ENCODE measurements at regions not wholly inside any gene's neighbourhood (a gene's known extent, or its start where the extent isn't known, plus 50 kb on each side); places are given as distances from the start of the nearest gene placed in this dataset.
"Not testable (repeated sequence)": the region's sequence is repeated elsewhere in the genome, so short reads cannot be mapped to it uniquely, and the experiment has no call there.

GRCh38 chr6:113211170-113211569, 646.0 kb upstream of the MARCKS start:
- H3K4me3 Mint-ChIP-seq = no peak overlapping the region
- H3K36me3 Mint-ChIP-seq (ENCODE audit: low read depth) = no peaks in the 10 kb centered on the region
- no peak for DNase-seq
- no peak overlapping the region for H3K27ac Mint-ChIP-seq
- TF ChIP-seq, protein P1, sequence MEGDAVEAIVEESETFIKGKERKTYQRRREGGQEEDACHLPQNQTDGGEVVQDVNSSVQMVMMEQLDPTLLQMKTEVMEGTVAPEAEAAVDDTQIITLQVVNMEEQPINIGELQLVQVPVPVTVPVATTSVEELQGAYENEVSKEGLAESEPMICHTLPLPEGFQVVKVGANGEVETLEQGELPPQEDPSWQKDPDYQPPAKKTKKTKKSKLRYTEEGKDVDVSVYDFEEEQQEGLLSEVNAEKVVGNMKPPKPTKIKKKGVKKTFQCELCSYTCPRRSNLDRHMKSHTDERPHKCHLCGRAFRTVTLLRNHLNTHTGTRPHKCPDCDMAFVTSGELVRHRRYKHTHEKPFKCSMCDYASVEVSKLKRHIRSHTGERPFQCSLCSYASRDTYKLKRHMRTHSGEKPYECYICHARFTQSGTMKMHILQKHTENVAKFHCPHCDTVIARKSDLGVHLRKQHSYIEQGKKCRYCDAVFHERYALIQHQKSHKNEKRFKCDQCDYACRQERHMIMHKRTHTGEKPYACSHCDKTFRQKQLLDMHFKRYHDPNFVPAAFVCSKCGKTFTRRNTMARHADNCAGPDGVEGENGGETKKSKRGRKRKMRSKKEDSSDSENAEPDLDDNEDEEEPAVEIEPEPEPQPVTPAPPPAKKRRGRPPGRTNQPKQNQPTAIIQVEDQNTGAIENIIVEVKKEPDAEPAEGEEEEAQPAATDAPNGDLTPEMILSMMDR (IDR thresholded peaks at IDR 0.05) = no peak
- H3K4me1 Mint-ChIP-seq (ENCODE audit: low read depth) = peaks cover 9% of the 10 kb centered on the region
- H3K9me3 Mint-ChIP-seq = no peaks in the 10 kb centered on the region
- no peaks in the 10 kb centered on the region for H3K27me3 Mint-ChIP-seq (ENCODE audit: insufficient read depth)

GRCh38 chr6:113219783-113220182, 637.4 kb upstream of the MARCKS start:
- Mint-ChIP-seq H3K4me3 (no peak overlapping the region), H3K36me3 (ENCODE audit: low read depth) (no peaks in the 10 kb centered on the region), H3K9me3 (no peaks in the 10 kb centered on the region), H3K4me1 (ENCODE audit: low read depth) (no peaks in the 10 kb centered on the region), H3K27me3 (ENCODE audit: insufficient read depth) (no peaks in the 10 kb centered on the region; the same call in 1 of the 2 replicates), H3K27ac (no peak overlapping the region)
- no peak for DNase-seq
- TF ChIP-seq, protein P1 (IDR thresholded peaks at IDR 0.05) = no peak

DNA sequence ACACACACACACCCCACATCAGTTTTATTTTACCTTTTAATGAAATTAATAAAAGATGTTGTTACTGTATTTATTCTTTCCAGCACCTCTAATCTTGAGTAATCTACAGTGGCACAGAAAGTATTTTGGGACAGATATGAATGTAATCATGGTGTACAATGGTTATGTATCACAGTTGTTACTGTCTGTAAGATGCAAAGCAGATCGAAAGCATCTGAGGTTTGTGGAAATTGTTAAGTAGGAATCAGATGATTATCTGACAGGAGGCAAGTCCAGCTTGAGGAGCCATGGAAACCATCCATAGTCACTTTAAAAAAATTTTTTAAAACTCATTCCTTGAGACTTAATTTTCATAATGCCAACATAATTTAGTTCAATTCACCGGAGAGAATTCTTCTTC, 636.3 kb upstream of the MARCKS start:
- TF ChIP-seq, protein P1 (IDR thresholded peaks at IDR 0.05) = no peak
- no peak overlapping the region for H3K27ac Mint-ChIP-seq
- no peak overlapping the region for H3K4me3 Mint-ChIP-seq
- DNase-seq = no peak
- H3K9me3 Mint-ChIP-seq = no peaks in the 10 kb centered on the region
- H3K4me1 Mint-ChIP-seq (ENCODE audit: low read depth) = no peaks in the 10 kb centered on the region
- no peaks in the 10 kb centered on the region; the same call in 1 of the 2 replicates for H3K27me3 Mint-ChIP-seq (ENCODE audit: insufficient read depth)
- no peaks in the 10 kb centered on the region for H3K36me3 Mint-ChIP-seq (ENCODE audit: low read depth)

DNA sequence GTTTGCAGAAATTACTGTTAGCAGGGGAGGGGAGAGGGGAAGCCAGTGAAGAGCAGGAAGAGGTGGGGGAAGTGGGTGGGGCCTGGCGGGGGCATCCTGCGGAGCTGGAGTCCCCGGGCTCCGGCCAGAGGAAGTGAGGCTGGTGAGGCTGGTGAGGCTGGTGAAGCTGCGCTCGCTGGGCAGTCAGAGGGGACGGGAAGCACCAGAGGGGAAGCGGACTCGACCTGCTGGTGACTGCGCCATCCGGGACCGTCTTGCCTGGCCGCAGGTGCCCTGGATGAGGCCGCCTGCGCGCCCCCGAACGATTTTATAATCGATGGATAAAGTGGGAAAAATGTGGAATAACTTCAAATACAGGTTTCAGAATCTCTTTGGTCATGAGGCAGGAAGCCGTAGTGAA, 635.3 kb upstream of the MARCKS start:
- no peak overlapping the region for H3K27ac Mint-ChIP-seq
- no peak for DNase-seq
- TF ChIP-seq, protein P1 (IDR thresholded peaks at IDR 0.05) = no peak
- H3K4me1 Mint-ChIP-seq (ENCODE audit: low read depth) = no peaks in the 10 kb centered on the region
- H3K9me3 Mint-ChIP-seq = no peaks in the 10 kb centered on the region
- no peaks in the 10 kb centered on the region; the same call in 1 of the 2 replicates for H3K27me3 Mint-ChIP-seq (ENCODE audit: insufficient read depth)
- H3K36me3 Mint-ChIP-seq (ENCODE audit: low read depth) = no peaks in the 10 kb centered on the region
- no peak overlapping the region for H3K4me3 Mint-ChIP-seq

GRCh38 chr6:113246186-113246585, 611.0 kb upstream of the MARCKS start:
- TF ChIP-seq, protein P1 (IDR thresholded peaks at IDR 0.05) = no peak
- Mint-ChIP-seq H3K36me3 (ENCODE audit: low read depth) (no peaks in the 10 kb centered on the region), H3K27ac (no peak overlapping the region), H3K4me3 (no peak overlapping the region), H3K4me1 (ENCODE audit: low read depth) (no peaks in the 10 kb centered on the region), H3K9me3 (no peaks in the 10 kb centered on the region), H3K27me3 (ENCODE audit: insufficient read depth) (peaks cover 2% of the 10 kb centered on the region; the same call in 1 of the 2 replicates)
- no peak for DNase-seq

DNA sequence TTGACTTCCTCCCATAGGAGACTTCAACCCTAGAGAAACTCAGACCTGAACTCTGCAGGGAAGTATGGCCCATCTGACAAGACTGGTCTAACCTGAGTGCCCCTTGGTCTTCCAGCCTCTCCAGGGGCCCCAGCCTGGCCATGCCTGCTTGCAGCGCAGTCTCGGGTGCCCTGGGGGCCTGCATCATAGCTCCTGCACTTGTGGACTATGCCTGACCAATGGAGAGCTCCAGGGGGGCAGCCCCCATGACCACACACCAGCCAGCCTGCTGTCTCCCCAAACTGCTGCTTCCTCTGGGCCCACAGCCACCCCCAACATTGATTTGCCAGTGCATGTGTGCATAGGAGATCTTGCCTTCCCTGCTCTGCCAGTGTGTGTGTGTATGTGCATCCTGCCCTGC, 608.6 kb upstream of the MARCKS start:
- H3K36me3 Mint-ChIP-seq (ENCODE audit: low read depth) = peaks cover 4% of the 10 kb centered on the region; the same call in 1 of the 2 replicates
- H3K4me3 Mint-ChIP-seq = no peak overlapping the region
- TF ChIP-seq, protein P1 (IDR thresholded peaks at IDR 0.05) = no peak

DNA sequence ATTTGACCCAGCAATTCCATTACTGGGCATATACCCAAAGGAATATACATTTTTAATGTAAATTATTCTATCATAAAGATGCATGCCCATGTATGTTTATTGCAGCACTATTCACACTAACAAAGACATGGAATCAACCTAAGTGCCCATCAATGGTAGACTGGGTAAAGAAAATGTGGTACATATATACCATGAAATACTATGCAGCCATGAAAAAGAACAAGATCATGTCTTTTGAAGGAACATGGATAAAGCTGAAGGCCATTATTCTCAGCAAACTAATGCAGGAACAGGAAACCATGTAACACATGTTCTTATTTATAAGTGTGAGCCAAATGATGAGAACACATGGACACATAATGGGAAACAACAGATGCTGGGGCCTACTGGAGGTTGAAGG, 603.0 kb upstream of the MARCKS start:
- not testable (repeated sequence) for H3K4me1 Mint-ChIP-seq (ENCODE audit: low read depth); H3K9me3 Mint-ChIP-seq; H3K27me3 Mint-ChIP-seq (ENCODE audit: insufficient read depth); H3K4me3 Mint-ChIP-seq; DNase-seq; H3K27ac Mint-ChIP-seq
- H3K36me3 Mint-ChIP-seq (ENCODE audit: low read depth) = peaks cover 10% of the 10 kb centered on the region; the same call in 1 of the 2 replicates

More for the DNA sequence above, 608.6 kb upstream of the MARCKS start:
- H3K27ac Mint-ChIP-seq = no peak overlapping the region
- DNase-seq = no peak
- no peaks in the 10 kb centered on the region for H3K4me1 Mint-ChIP-seq (ENCODE audit: low read depth)
- peaks cover 4% of the 10 kb centered on the region; the same call in 1 of the 2 replicates for H3K9me3 Mint-ChIP-seq
- peaks cover 2% of the 10 kb centered on the region; the same call in 1 of the 2 replicates for H3K27me3 Mint-ChIP-seq (ENCODE audit: insufficient read depth)

Measured in HFFc6 (cell line).